ENCODE measurements at regions not wholly inside any gene's neighbourhood (a gene's known extent, or its start where the extent isn't known, plus 50 kb on each side); places are given as distances from the start of the nearest gene placed in this dataset.
A peak's percentile ranks its signal among the peaks of the same experiment; 100 is the strongest.

DNA sequence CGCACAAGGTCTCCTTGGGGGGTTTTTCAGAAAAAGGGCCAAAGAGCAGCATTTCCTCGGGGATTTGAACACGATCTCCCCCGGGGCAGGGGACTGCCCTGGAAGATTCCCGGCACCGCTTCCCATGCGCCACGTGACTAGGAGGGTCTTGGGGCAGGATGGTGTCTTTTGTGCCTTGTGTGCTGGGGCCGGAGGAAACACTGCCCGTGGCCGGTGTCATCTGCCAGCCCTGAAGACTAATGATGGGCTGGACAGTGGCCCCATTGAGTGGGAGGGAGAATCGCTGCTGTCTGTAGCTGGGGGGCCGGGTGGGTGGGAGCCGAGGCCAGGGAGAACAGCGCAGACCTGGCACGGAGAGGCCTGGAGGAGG is 315.1 kb downstream of the SEC14L1 start:
- Histone ChIP-seq H3K9me1 (ENCODE audit: control insufficient read depth, insufficient read depth, low read length) (no peaks in the 10 kb centered on the region), H3K79me2 (ENCODE audit: control insufficient read depth, insufficient read depth, low read length) (peaks cover 80% of the 10 kb centered on the region), H4K20me1 (replicated peaks; ENCODE audit: control insufficient read depth, insufficient read depth, low read length) (peaks cover 7% of the 10 kb centered on the region; the same call in 1 of the 2 replicates), H3K36me3 (ENCODE audit: control insufficient read depth, insufficient read depth, low read length) (peaks cover 9% of the 10 kb centered on the region; the same call in 2 of the 3 replicates), H3K27ac (ENCODE audit: extremely low read depth, low read depth, low read length) (no peak overlapping the region), H3K27me3 (ENCODE audit: control insufficient read depth in 2 of 2, insufficient read depth in 2 of 2, low read length in 2 of 2) (no peaks in the 10 kb centered on the region), H3K4me1 (replicated peaks in 1 of 2; ENCODE audit: control insufficient read depth in 2 of 2, insufficient read depth in 2 of 2, low read length in 2 of 2) (peaks cover 45 to 87% of the 10 kb centered on the region in 2 experiments), H3K4me2 (ENCODE audit: insufficient read depth, low read length) (no peak overlapping the region), H3K4me3 (no peak overlapping the region), H2AFZ (ENCODE audit: low read depth, low read length) (no peak overlapping the region), H3K9me3 (replicated peaks; ENCODE audit: control insufficient read depth, insufficient read depth, low read depth, low read length) (no peaks in the 10 kb centered on the region), H3K9ac (ENCODE audit: insufficient read depth in 1 of 2, low read depth in 2 of 2, low read length in 2 of 2) (no peak overlapping the region; a peak in 1 of 4 replicates)
- ChIA-PET POLR2A (no interaction called here), CTCF (ENCODE audit: low intra/inter-chr PET ratio) (no interaction called here)
- no TSS peak for BruUV-seq (replicated peaks)
- ATAC-seq (no peak), DNase-seq (ENCODE audit: extremely low read depth in 1 of 4, low spot score in 3 of 4) (no peak), FAIRE-seq (no peak)
- 84% methylated on average over 7 of the region's 16 CpGs for WGBS (ENCODE audit: insufficient coverage, low coverage, missing lambda C conversion rate)
- TF ChIP-seq NFATC3 (IDR thresholded peaks at IDR 0.05) (no peak), RBM15 (IDR thresholded peaks at IDR 0.05; ENCODE audit: insufficient read depth, low read length) (no peak), CHD4 (IDR thresholded peaks at IDR 0.05; ENCODE audit: insufficient read depth, insufficient replicate concordance, low read depth, low read length, poor library complexity, severe bottlenecking) (no peak), CCAR2 (IDR thresholded peaks at IDR 0.05; ENCODE audit: low read depth, low read length) (no peak), ZNF668 (CRISPR knock-in tag; IDR thresholded peaks at IDR 0.05) (no peak), ZNF316 (IDR thresholded peaks at IDR 0.05) (no peak)
- in situ Hi-C loops (cut with MboI), result no loop called here
- intact Hi-C loops (cut with micrococcal nuclease), result no loop called here

- in situ Hi-C loops (cut with MboI) (no loop called here), intact Hi-C loops (cut with micrococcal nuclease) (no loop called here)
- FAIRE-seq, result no peak
These were observed 315.6 kb downstream of the SEC14L1 start for GRCh38 chr17:77456271-77456950.

More at GRCh38 chr17:77456271-77456950, 315.6 kb downstream of the SEC14L1 start:
- Histone ChIP-seq H3K4me2 (ENCODE audit: insufficient read depth, low read length) (no peak overlapping the region), H3K9ac (ENCODE audit: insufficient read depth in 1 of 2, low read depth in 2 of 2, low read length in 2 of 2) (peak overlapping the region in 1 of 2 experiments; percentile 20; a peak in 1 of 4 replicates), H3K9me1 (ENCODE audit: control insufficient read depth, insufficient read depth, low read length) (no peaks in the 10 kb centered on the region), H3K4me3 (no peak overlapping the region), H3K79me2 (ENCODE audit: control insufficient read depth, insufficient read depth, low read length) (peaks cover 79% of the 10 kb centered on the region), H2AFZ (ENCODE audit: low read depth, low read length) (no peak overlapping the region), H3K4me1 (replicated peaks in 1 of 2; ENCODE audit: control insufficient read depth in 2 of 2, insufficient read depth in 2 of 2, low read length in 2 of 2) (peaks cover 43 to 82% of the 10 kb centered on the region in 2 experiments), H3K27me3 (ENCODE audit: control insufficient read depth in 2 of 2, insufficient read depth in 2 of 2, low read length in 2 of 2) (no peaks in the 10 kb centered on the region), H4K20me1 (replicated peaks; ENCODE audit: control insufficient read depth, insufficient read depth, low read length) (peaks cover 6% of the 10 kb centered on the region; the same call in 1 of the 2 replicates), H3K27ac (ENCODE audit: extremely low read depth, low read depth, low read length) (no peak overlapping the region), H3K36me3 (ENCODE audit: control insufficient read depth, insufficient read depth, low read length) (peaks cover 9% of the 10 kb centered on the region; the same call in 2 of the 3 replicates), H3K9me3 (replicated peaks; ENCODE audit: control insufficient read depth, insufficient read depth, low read depth, low read length) (no peaks in the 10 kb centered on the region)
- no TSS peak for BruUV-seq (replicated peaks)
- 90% methylated on average over 12 of the region's 18 CpGs for WGBS (ENCODE audit: insufficient coverage, low coverage, missing lambda C conversion rate)
- CTCF ChIA-PET (ENCODE audit: low intra/inter-chr PET ratio), result no interaction called here
- DNase-seq (ENCODE audit: extremely low read depth in 1 of 4, low spot score in 3 of 4), result no peak
- TF ChIP-seq ESRRB (CRISPR knock-in tag; IDR thresholded peaks at IDR 0.05; ENCODE audit: borderline replicate concordance) (no peak), MYC (IDR thresholded peaks at IDR 0.05; ENCODE audit: low read depth, low read length) (no peak), MYC (CRISPR knock-in tag; IDR thresholded peaks at IDR 0.05; ENCODE audit: borderline replicate concordance, low read depth) (no peak), HMG20A (CRISPR knock-in tag; conservative IDR thresholded peaks at IDR 0.05) (no peak), ATF1 (CRISPR knock-in tag; IDR thresholded peaks at IDR 0.05) (no peak), ATF1 (tag; IDR thresholded peaks at IDR 0.05) (no peak)
- ATAC-seq, result no peak
- POLR2A ChIA-PET, result interaction anchor here (0.6 kb wide), 1 partner anchor 13 kb away, joined by 3 read pairs; no protein-coding TSS in a partner anchor
